ENCODE measurements at regions not wholly inside any gene's neighbourhood (a gene's known extent, or its start where the extent isn't known, plus 50 kb on each side); places are given as distances from the start of the nearest gene placed in this dataset.

DNA sequence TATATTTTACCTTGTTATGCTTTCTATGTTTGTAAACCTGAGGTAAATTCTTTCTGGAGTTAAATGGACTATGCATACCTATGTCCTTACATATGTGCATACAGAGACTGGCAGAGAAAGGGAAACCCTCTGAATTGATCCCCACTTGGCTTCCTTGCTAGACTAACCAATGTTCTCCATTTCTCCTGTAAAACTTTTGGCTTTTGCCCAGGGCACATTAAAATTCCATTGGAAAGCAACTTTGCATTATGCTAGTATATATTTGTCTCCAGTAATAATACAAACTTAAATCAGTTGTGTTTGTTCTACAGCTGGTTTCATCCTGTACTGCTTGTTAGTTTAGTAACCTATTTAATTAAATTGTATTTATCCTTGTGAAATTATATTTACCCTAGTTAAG is 646.0 kb upstream of the MARCKS start (continued):
- TF ChIP-seq JUND (IDR thresholded peaks at IDR 0.05) (no peak), EGR1 (IDR thresholded peaks at IDR 0.05; ENCODE audit: low read depth in 2 of 2) (no peak), YY1 (IDR thresholded peaks at IDR 0.05) (no peak), NR2F2 (IDR thresholded peaks at IDR 0.05) (no peak), TAF1 (conservative IDR thresholded peaks at IDR 0.05) (no peak), FOXA2 (IDR thresholded peaks at IDR 0.05) (no peak)
- TF ChIP-seq, protein P1, sequence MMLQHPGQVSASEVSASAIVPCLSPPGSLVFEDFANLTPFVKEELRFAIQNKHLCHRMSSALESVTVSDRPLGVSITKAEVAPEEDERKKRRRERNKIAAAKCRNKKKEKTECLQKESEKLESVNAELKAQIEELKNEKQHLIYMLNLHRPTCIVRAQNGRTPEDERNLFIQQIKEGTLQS (IDR thresholded peaks at IDR 0.05), result no peak

DNA sequence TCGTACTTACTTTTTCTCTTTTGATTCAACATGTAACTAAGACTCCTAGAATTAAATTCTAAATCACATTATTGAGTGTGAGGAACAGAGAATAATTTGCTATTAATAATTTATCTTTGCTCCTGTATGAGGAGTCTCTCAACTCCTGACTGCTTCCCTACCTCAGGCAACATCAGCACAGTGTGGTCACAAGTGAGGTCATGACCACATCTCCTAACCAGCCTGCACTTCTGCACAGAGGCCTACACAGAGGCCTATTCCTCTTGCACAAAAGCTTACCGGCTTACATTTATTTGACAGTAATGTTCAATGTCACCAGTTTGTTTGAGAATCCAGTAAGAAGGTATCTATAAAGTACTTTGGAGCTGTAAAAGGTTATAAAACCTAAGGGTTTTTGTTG is 637.4 kb upstream of the MARCKS start:
- DNase-seq (ENCODE audit: low spot score), result no peak
- TF ChIP-seq RAD21 (IDR thresholded peaks at IDR 0.05) (no peak), FOXA1 (IDR thresholded peaks at IDR 0.05) (no peak), GABPA (IDR thresholded peaks at IDR 0.05 in 1 of 2, conservative IDR thresholded peaks at IDR 0.05 in 1 of 2) (no peak), JUND (IDR thresholded peaks at IDR 0.05) (no peak), EGR1 (IDR thresholded peaks at IDR 0.05; ENCODE audit: low read depth in 2 of 2) (no peak), YY1 (IDR thresholded peaks at IDR 0.05) (no peak), SP1 (IDR thresholded peaks at IDR 0.05) (no peak), RXRA (IDR thresholded peaks at IDR 0.05) (no peak), NR2F2 (IDR thresholded peaks at IDR 0.05) (no peak)
- TF ChIP-seq, protein P2, sequence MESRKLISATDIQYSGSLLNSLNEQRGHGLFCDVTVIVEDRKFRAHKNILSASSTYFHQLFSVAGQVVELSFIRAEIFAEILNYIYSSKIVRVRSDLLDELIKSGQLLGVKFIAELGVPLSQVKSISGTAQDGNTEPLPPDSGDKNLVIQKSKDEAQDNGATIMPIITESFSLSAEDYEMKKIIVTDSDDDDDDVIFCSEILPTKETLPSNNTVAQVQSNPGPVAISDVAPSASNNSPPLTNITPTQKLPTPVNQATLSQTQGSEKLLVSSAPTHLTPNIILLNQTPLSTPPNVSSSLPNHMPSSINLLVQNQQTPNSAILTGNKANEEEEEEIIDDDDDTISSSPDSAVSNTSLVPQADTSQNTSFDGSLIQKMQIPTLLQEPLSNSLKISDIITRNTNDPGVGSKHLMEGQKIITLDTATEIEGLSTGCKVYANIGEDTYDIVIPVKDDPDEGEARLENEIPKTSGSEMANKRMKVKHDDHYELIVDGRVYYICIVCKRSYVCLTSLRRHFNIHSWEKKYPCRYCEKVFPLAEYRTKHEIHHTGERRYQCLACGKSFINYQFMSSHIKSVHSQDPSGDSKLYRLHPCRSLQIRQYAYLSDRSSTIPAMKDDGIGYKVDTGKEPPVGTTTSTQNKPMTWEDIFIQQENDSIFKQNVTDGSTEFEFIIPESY (IDR thresholded peaks at IDR 0.05), result no peak
- TF ChIP-seq, protein P3, sequence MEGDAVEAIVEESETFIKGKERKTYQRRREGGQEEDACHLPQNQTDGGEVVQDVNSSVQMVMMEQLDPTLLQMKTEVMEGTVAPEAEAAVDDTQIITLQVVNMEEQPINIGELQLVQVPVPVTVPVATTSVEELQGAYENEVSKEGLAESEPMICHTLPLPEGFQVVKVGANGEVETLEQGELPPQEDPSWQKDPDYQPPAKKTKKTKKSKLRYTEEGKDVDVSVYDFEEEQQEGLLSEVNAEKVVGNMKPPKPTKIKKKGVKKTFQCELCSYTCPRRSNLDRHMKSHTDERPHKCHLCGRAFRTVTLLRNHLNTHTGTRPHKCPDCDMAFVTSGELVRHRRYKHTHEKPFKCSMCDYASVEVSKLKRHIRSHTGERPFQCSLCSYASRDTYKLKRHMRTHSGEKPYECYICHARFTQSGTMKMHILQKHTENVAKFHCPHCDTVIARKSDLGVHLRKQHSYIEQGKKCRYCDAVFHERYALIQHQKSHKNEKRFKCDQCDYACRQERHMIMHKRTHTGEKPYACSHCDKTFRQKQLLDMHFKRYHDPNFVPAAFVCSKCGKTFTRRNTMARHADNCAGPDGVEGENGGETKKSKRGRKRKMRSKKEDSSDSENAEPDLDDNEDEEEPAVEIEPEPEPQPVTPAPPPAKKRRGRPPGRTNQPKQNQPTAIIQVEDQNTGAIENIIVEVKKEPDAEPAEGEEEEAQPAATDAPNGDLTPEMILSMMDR (IDR thresholded peaks at IDR 0.05; ENCODE audit: low read depth, low read length, missing input control), result no peak
- TF ChIP-seq, protein P4, sequence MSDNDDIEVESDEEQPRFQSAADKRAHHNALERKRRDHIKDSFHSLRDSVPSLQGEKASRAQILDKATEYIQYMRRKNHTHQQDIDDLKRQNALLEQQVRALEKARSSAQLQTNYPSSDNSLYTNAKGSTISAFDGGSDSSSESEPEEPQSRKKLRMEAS (IDR thresholded peaks at IDR 0.05), result no peak
- TF ChIP-seq, protein P1 (IDR thresholded peaks at IDR 0.05), result no peak
- TF ChIP-seq, protein P5, sequence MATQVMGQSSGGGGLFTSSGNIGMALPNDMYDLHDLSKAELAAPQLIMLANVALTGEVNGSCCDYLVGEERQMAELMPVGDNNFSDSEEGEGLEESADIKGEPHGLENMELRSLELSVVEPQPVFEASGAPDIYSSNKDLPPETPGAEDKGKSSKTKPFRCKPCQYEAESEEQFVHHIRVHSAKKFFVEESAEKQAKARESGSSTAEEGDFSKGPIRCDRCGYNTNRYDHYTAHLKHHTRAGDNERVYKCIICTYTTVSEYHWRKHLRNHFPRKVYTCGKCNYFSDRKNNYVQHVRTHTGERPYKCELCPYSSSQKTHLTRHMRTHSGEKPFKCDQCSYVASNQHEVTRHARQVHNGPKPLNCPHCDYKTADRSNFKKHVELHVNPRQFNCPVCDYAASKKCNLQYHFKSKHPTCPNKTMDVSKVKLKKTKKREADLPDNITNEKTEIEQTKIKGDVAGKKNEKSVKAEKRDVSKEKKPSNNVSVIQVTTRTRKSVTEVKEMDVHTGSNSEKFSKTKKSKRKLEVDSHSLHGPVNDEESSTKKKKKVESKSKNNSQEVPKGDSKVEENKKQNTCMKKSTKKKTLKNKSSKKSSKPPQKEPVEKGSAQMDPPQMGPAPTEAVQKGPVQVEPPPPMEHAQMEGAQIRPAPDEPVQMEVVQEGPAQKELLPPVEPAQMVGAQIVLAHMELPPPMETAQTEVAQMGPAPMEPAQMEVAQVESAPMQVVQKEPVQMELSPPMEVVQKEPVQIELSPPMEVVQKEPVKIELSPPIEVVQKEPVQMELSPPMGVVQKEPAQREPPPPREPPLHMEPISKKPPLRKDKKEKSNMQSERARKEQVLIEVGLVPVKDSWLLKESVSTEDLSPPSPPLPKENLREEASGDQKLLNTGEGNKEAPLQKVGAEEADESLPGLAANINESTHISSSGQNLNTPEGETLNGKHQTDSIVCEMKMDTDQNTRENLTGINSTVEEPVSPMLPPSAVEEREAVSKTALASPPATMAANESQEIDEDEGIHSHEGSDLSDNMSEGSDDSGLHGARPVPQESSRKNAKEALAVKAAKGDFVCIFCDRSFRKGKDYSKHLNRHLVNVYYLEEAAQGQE (IDR thresholded peaks at IDR 0.05), result no peak
- Histone ChIP-seq H3K9me3 (ENCODE audit: control insufficient read depth in 4 of 4, low read length in 3 of 4) (no peaks in the 10 kb centered on the region), H3K4me1 (ENCODE audit: control insufficient read depth in 4 of 4, insufficient read depth in 4 of 4, low read length in 3 of 4) (no peaks in the 10 kb centered on the region), H3K27ac (ENCODE audit: low read depth in 1 of 2, low read length in 2 of 2) (no peak overlapping the region), H3K4me3 (ENCODE audit: low read depth in 1 of 3, low read length in 3 of 3) (no peak overlapping the region), H3K27me3 (ENCODE audit: control insufficient read depth in 4 of 4, insufficient read depth in 4 of 4, low read length in 3 of 4) (no peaks in the 10 kb centered on the region), H3K9ac (ENCODE audit: low read depth in 1 of 2, low read length in 2 of 2) (no peak overlapping the region), H3K36me3 (ENCODE audit: control insufficient read depth in 4 of 4, insufficient read depth in 3 of 4, low read depth in 1 of 4, low read length in 3 of 4) (no peaks in the 10 kb centered on the region)
- 87% methylated on average over 2 of the region's 2 CpGs for WGBS
